ENCODE measurements at regions not wholly inside any gene's neighbourhood (a gene's known extent, or its start where the extent isn't known, plus 50 kb on each side); places are given as distances from the start of the nearest gene placed in this dataset.

GRCh38 chr11:104422324-104422944 lies 258.5 kb upstream of the PDGFD start:
- no peak for TF ChIP-seq CTCF (conservative IDR thresholded peaks at IDR 0.05 in 1 of 2, IDR thresholded peaks at IDR 0.05 in 1 of 2; ENCODE audit: extremely low read depth in 1 of 2, insufficient read depth in 1 of 2, low read depth in 1 of 2, low read length in 2 of 2)
- TF ChIP-seq EZH2 (IDR thresholded peaks at IDR 0.05; ENCODE audit: borderline replicate concordance, low read length), result no peak
